Keratinocyte (primary cell): ENCODE measurements at regions not wholly inside any gene's neighbourhood (a gene's known extent, or its start where the extent isn't known, plus 50 kb on each side); places are given as distances from the start of the nearest gene placed in this dataset.

Experiments
- EZH2 ChIP-seq: IDR thresholded peaks from one replicate; pipeline ENCODE4 v1.6.1; 2012; ENCODE audit warnings: inconsistent platforms, mild to moderate bottlenecking, low read length, moderate library complexity
- TF ChIP-seq, protein P1 (sequence below), 3 experiments: IDR thresholded peaks in 1 of 3; conservative IDR thresholded peaks in 1 of 3; optimal IDR thresholded peaks in 1 of 3; 2 replicates in 2 of 3; 3 replicates in 1 of 3; pipeline versions ENCODE3 to v1.5.1; 2011; ENCODE audit warnings: low read length in 3 of 3, mild to moderate bottlenecking in 3 of 3, moderate library complexity in 2 of 3, control low read depth in 1 of 3, inconsistent platforms in 1 of 3; ENCODE audit not compliant: insufficient read depth in 2 of 3; ENCODE audit errors: extremely low read depth in 1 of 3

GRCh38 chr6:22970004-22970403 lies 400.6 kb downstream of the HDGFL1 start:
- TF ChIP-seq, protein P1, sequence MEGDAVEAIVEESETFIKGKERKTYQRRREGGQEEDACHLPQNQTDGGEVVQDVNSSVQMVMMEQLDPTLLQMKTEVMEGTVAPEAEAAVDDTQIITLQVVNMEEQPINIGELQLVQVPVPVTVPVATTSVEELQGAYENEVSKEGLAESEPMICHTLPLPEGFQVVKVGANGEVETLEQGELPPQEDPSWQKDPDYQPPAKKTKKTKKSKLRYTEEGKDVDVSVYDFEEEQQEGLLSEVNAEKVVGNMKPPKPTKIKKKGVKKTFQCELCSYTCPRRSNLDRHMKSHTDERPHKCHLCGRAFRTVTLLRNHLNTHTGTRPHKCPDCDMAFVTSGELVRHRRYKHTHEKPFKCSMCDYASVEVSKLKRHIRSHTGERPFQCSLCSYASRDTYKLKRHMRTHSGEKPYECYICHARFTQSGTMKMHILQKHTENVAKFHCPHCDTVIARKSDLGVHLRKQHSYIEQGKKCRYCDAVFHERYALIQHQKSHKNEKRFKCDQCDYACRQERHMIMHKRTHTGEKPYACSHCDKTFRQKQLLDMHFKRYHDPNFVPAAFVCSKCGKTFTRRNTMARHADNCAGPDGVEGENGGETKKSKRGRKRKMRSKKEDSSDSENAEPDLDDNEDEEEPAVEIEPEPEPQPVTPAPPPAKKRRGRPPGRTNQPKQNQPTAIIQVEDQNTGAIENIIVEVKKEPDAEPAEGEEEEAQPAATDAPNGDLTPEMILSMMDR (optimal IDR thresholded peaks at IDR 0.05 in 1 of 3, IDR thresholded peaks at IDR 0.05 in 1 of 3, conservative IDR thresholded peaks at IDR 0.05 in 1 of 3; ENCODE audit: extremely low read depth in 1 of 3, insufficient read depth in 2 of 3, low read length in 3 of 3), result no peak
- TF ChIP-seq EZH2, result no peak
